ENCODE measurements at regions not wholly inside any gene's neighbourhood (a gene's known extent, or its start where the extent isn't known, plus 50 kb on each side); places are given as distances from the start of the nearest gene placed in this dataset.
"Not testable (repeated sequence)": the region's sequence is repeated elsewhere in the genome, so short reads cannot be mapped to it uniquely, and the experiment has no call there.

DNA sequence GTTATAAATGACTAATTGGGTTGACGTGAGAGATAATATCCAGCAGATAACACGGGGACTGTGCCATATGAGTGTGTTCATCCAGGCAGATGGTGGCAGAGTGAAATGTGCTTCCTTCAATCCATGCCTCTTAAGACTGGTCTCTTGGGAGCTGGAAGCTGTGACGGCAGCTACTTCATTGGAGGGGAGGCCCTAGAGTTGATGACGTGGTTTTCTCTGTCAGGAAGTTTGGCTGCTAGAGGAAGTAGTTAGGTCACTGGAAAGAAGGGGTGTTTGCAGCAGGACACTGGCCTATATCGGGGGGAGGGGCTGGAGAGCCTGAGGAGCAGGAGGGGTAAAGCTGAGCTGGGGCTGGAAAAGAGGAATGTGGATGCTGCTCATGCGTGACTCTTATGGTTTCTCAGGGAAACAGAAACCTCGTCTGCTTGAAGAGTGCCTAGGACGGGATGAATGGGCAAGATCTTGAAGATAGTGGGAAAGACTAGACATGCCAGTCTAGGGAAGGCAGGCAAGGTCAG is 3051.6 kb downstream of the RPIA start:
- peak in 1 of 2 donors; percentile 28 for DNase-seq

DNA sequence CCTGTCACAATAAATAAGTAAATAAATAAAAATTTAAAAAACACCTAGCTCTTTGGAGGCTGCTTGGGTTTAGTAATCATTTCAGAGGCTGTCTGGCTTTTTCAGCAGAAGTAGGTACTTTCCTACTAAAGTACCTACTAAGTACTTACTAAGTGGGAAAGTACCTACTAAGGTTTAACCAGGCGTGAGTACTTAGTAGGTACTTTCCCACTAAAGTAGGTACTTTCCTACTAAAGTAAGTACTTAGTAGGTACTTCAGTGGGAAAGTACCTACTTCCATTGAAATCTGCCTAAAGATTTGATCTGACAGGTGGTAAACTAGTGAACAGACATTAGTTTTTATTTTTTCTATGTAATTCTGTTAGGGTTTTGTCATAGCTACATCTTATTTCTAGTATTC is 3052.4 kb downstream of the RPIA start:
- DNase-seq = not testable (repeated sequence)

DNA sequence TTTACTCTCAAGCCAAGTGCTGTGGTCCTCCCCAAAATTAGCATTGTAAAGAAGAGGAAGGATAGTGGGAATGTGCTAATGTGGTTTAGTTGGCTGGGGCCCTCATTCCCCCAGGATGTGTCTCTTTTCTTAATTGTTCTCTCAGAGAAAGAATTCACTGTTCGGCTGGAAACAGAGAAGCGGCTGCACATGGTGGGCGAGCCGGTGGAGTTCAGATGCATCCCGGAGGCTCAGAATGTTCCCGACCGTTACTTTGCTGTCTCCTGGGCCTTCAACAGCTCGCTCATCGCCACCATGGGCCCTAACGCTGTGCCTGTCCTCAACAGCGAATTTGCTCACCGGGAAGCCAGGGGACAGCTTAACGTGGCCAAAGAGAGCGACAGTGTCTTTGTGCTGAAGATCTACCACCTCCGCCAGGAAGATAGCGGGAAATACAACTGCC is 3053.2 kb downstream of the RPIA start:
- not testable (repeated sequence) for DNase-seq

DNA sequence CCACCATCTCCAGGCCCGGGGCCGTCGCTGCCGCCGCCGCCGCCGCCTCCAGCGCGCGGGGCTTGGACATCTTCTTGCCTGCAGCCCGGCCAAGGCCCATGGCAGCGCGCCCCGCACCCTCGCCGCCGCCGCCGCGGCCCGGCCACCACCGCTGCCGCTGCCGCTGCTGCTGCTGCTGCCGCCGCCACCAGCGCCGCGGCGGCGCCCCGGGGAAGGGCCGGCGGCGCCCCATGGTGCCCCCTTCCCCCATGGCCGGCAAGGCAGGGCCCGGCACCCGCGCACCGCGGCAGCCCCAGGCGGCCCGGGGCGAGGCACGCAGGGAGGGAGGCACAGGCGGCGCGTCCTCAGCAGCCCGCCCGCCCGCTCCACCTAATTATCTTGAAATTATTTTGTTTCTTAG is 3057.4 kb downstream of the RPIA start:
- no peak for DNase-seq

DNA sequence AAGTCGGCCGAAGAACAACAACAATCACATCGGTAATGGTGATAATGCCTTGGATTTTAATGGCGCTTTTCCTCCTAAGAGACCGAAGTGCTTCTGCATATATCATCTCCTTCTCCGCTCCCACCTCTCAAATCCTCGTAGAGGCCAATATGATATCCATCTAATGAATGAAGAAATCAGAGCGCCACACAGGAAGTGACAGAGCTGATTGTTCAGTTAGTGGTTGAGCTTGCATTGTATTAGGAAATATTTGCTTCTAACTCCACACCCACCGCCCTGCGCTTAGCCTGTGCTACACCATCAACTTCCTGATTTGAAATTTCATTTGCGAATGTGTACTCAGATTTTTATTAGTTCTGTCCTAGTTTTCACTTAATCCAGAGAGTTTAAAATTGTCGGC is 3058.2 kb downstream of the RPIA start:
- DNase-seq = peak in 1 of 2 donors; percentile 29

DNA sequence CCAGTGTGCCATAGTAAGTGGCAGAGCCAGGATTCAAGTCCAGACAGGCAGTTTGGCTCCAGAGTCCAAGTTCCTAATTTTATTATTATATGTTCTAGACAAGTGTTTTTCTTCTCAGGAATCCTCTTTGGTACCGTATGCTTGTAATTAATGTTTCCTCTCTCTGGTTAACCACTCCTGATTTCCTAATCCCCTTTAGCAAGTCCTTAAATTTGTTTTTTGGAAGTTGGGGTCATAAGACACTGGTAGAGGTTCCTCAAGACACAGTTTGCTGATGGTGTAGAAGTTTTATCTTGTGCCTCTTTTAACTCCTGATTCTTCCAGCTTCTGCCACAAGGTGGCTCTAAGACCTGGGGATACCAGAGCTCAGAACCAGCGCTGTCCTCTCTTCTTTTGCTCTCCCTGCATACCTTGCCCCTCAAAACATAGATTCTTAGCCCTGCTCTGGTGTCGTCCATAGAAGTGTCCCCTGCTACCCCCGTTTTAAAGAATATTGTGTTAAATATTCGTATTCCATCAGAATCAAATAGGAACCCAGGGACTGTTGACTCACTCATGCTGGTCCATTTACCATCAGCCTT is 3068.0 kb downstream of the RPIA start:
- not testable (repeated sequence) for DNase-seq

DNA sequence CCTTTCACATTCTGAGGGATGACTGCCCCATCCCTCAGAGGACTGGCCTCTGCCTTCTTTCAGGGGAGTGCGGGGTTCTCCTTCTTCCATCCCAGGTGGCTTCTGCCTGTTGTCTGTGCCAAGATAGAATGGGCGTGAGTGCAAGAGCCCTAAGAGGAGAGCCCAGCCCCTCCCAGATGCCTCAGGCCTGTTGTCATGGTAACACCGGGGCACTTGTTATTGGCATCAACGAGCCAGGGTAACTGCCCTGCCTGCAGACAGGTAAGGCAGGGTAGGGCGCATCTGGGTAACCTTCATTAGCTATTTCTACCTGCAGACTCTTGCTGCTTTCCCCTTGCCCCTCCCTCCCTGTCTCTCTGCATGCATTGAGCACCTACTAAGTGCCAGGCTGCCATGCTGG is 3069.2 kb downstream of the RPIA start:
- not testable (repeated sequence) for DNase-seq

DNA sequence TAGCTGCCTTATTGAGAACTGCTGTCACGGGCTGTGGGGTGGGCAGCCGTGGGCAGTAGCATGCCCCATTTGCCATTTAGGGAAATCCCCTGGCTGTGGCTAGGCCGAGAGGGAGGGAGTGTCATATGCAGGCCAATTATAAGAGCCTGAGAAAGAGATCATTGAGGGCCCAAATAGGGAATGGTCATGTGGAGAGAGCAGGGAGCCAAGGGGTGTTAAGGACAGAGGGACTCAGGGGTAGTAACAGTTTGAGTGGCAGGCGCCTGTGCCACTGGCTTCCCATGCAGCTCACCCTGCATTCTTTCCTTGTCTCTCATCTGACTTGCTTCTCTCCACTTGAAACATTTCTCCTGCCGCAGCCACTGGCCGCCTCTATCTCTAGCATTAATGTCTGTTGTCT is 3070.8 kb downstream of the RPIA start:
- DNase-seq = not testable (repeated sequence)

DNA sequence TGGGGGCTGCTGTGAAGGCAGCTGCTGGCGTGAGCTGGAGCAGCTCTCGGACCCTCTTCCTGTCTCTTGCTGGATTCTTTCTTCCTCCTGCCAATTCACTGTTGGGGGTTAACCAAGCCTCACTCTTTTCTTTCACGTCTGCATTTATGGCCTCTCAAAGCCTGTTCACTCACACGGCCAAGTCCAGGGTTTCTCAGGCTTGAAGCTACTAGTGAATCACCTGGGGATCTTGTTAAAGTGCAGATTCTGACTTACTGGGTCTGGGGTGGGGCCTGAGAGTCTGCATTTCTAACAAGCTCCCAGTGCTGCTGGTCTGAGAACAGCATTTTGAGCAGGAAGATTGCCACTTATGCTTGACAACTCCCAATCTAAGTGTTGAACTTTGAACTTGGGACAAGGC is 3072.2 kb downstream of the RPIA start:
- not testable (repeated sequence) for DNase-seq

DNA sequence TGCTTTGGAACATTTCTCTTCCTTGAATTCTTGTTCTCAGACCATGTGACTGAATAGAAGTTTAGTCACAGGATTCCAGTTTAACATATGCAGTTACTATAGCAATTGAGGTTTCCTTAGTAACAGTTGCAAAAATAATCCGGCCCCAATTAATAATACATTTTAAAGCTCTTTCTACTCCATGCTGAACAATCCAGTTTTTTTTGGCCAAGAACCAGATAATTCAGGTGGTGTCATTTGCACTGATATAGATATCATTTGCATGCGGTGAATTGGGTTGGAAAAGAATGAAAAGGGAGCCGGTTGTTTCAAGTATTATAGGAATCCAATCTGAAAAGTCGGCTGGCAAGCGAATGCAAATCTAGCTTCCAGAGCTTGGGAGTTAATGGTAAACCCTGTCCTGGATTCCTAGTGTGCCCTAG is 3073.1 kb downstream of the RPIA start:
- not testable (repeated sequence) for DNase-seq

DNA sequence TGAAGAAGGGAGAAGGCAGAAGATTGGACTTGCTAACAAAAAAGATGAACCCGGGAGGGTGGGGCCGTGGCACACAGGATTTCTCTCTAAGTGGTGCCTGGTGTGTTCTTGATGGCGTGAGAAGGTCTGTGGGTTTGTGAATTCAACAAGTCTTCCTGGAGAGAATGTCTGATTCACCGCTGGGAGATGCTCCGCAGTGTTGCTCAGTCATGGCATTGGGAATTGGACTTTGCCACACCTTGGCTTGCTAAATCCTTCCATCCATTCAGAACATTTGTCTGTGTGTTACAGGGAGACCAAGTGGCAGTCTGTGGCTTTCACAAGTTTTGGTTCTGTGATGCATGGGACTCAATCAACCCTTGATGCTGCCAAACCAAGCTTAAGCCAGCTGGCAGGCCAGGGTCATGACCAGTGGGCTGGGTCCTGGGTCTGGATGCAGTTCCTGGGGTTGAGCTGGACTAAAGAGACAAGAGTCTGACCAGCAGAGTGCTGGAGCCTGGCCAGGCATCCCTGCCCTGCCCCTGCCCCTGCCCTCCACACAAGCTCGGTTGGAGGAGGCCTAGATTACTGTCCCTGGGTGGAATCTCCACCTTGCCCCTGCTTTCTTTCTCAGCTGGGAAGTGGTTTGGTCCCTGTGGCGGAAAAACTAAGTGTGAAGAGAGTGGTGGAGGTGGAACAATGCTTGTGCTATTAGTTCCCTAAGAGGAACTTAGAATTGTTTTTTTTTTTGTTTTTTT is 3073.7 kb downstream of the RPIA start:
- not testable (repeated sequence) for DNase-seq

DNA sequence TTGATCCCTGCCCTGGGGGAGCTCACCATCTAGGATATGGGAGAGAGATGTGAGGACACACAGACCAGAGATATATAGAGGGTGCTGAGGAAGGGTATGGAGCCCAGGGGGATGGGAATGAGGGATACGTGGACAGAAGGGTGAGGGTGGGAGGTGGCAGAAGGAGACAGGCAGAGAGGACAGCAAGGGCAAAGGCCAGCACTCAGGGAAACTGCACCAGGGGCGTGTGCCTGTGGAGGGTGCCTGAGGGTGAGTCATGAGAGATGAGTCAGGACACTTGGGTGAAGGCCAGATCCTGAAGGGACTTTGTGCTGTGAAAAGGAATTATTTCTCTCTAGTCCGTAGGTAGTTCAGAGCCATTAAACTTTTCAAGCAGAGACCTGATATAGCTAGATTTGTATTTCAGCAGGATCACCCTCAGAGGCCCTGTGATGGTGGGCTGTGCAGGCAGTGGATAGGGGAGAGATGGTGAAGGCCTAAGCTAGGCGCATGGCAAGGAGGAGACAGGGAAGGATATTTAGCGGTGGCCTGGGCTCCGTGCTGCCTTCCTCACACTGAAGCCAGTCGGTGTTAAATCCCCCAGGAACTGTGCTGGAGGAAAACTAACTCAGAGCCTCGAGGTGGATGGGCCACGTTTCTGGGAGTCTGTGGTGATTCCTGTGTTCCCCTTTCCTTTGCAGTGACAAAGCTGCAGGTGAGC is 3075.0 kb downstream of the RPIA start:
- peak in 1 of 2 donors; percentile 70 for DNase-seq

DNA sequence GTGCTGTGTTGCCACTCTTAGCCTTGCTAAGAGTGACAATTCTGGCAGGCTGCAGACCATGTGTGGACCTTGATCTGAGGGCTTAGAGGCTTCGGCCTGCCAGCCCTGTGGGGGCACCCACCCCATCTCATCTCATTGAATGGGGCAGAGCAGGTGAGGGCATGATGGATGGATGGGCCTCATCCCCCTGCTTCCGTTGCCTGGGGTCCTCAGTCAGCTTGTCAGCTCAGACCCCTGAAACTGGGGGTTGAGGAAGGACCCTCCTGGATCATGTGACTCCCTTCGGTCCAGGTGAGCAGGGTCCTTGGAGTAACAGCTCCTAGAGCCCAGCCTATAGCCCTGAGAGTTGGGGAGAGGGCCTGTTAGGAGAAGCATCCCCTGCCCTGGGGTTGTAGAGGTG is 3076.8 kb downstream of the RPIA start:
- DNase-seq = not testable (repeated sequence)

DNA sequence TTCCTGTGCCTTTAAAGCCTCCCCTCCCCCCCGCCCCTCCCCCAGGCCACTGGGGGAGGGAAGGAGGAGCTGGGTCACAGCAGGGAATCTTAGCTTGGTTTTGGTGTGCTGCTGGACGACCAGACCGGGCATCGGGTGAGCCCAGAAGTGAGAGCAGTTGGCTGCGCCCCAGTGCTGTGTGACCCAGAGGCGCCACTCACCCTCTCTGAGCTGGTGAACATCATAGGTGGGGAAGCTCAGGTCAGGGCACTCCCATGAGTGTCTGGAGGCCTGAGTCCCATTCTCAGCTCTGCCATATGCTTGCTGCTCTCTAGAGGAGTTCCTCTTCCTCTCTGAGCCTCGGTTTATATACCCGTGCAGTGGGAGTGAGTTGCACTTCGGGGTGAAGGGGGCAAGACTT is 3077.5 kb downstream of the RPIA start:
- not testable (repeated sequence) for DNase-seq

DNA sequence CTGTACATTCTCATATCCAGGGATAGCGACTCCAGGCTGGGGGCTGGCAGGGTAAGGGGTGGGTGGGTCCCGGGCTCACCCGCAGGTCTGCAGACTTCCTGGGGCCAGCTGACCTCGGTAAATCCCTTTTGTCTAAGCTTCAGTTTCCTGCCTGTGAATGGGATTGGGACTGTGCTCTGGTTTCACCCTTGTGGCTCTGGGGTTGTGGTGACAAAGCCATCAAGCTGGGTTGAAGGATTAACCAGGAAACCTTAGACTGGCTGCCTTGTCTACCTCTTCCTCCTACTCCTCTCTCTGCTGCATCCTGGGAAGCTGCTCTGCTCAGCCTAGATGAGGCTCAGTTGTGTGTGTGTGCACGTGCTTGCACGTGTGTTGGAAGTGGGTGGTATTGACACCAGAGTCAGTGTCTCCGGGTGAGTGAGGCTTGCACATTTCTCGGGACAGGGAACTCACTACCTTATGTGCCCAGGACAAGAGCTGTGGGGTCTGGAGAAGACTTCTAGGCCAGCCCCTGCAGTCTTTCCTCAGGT is 3078.6 kb downstream of the RPIA start:
- not testable (repeated sequence) for DNase-seq

DNA sequence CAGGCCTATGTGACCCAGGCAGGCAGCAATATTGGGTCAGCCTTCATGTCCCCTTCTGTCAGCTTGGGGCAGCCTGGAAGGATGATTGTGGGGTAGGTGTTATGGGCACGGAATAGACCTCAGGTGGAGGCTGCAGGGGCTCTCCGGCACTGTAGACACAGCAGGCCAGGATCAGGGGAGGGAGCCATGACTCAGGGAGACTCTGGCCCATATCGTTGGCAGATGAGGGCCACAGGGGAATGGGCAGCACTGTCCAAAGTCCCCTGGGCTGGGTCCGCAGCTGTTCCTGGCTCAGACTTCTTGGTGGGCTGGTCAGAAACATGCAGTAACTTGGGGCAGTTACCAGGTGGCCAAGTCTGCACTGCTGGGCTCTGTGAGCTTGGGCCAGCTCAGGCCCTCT is 3080.1 kb downstream of the RPIA start:
- DNase-seq = not testable (repeated sequence)

DNA sequence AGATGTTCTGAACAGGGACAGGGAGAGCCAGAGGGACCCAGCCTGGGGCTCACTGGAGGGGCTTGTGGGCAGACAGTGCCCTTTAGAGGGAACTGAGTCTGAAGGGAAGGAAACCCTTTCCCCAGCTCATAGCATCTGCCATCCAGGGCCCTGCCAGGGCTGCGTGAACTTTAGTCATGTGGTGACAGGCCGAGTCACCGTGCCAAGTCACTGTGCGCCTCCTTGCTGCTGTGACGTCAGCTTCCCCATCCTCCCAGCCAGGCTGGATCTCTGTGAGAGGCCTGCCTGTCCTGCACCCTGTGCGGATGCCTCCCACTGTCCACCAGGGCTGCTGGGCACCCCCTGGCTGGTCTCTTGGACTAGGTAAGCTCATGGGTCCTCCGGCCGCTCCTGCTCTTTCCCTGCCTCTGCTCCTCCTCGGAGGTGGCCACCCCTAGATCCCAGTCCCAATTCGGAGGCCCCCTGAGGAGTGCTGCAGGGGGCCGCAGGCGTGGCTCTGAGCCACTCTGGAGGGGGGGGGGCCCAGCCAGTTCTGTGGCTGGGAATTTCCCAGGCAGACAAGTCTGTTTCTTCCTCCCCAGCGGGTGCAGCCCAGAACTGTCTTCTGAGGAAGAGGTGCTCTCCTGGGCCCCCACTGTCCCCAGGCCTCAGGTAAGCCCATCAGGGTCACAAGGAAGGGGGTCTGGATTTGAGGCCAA is 3080.9 kb downstream of the RPIA start:
- peak in 1 of 2 donors; percentile 59 for DNase-seq

DNA sequence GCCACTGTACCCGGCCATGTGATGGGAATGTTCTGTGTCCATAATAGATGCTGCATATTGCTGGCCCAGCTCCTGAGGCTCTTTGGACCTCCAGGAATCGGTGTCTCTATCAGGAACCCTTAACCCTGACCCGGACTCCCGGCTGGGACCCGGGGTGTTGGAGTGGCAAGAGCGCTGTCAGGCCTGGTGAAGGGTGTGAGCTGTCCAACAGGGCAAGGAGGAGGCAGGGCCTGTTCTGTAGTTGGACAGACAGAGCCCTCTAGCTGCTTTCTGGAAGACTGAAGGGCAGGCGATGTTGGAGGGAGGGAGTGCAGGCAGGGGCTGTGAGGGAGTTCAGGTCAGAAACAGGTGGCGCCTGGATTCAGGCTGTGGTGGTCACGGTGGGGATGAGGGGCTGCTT is 3082.3 kb downstream of the RPIA start:
- DNase-seq = not testable (repeated sequence)

DNA sequence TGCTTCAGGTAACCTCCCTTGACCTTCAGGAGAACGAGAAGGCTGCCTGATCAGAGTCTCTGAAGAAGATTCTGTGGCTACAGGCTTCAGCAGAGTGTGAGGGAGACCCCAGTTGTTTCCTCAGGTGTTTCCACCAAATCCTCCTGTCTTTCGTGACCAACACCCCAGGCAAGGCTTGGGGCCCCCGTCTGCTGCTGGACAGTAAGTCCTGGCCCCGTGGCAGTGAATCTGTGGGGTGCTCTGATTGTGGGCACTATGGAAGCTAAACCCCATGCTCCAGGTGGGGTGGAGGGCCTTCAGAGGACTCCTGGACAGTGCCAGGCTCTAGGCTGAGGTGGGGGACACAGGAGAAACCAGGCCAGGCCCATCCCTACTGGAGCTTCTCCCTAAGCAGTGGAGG is 3083.7 kb downstream of the RPIA start:
- not testable (repeated sequence) for DNase-seq

DNA sequence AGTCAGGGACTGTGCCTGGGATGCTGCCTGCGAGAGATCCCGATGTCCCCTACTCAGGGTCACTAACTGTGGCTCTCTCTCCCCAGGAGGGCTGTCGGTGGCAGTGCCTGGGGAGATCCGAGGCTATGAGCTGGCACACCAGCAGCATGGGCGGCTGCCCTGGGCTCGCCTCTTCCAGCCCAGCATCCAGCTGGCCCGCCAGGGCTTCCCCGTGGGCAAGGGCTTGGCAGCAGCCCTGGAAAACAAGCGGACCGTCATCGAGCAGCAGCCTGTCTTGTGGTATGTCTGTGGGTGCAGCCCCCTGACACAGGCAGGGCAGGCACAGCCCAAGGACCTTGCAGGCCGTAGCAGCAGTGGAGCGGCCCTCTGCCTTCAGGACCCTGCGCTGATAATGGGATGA is 3088.9 kb downstream of the RPIA start:
- not testable (repeated sequence) for DNase-seq

DNA sequence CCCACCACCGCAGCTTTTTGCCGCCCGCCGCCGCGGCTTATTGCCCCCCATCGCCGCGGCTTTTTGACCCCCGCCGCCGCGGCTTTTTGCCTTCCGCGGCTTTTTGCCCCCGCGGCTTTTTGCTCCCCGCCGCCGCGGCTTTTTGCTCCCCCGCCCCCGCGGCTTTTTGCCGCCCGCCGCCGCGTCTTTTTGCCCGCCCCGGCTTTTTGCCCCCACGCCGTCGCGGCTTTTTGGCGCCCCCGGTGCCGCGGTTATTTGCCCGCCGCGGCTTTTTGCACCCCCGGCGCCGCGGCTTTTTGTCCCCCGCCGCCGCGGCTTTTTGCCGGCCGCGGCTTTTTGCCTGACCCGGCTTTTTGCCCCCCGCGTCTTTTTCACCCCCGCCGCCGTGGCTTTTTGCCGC is 3061.8 kb upstream of the TEKT4 start:
- not testable (repeated sequence) for DNase-seq

All from CD4-positive, alpha-beta T cell treated with Interleukin-4 for 1 hour (primary cell).